ENCODE measurements at regions not wholly inside any gene's neighbourhood (a gene's known extent, or its start where the extent isn't known, plus 50 kb on each side); places are given as distances from the start of the nearest gene placed in this dataset.

- Histone ChIP-seq H3K4me1 (ENCODE audit: control insufficient read depth in 1 of 2, insufficient read depth in 2 of 2, low read length in 2 of 2) (peaks cover 8 to 15% of the 10 kb centered on the region in 2 experiments), H3K79me2 (ENCODE audit: insufficient read depth, low read length) (no peaks in the 10 kb centered on the region), H2AFZ (ENCODE audit: low read depth, low read length, poor library complexity, severe bottlenecking) (no peak overlapping the region), H3K4me3 (replicated peaks in 1 of 2; ENCODE audit: low read depth in 1 of 2, low read length in 2 of 2) (no peak overlapping the region), H3K27ac (ENCODE audit: low read depth, low read length) (no peak overlapping the region), H3K4me2 (ENCODE audit: low read length) (no peak overlapping the region), H3K9me3 (ENCODE audit: control insufficient read depth in 1 of 2, insufficient read depth in 1 of 2, low read depth in 1 of 2, low read length in 2 of 2) (peaks cover 0 to 24% of the 10 kb centered on the region in 2 experiments; a peak in 1 of 4 replicates), H4K20me1 (ENCODE audit: insufficient read depth) (no peaks in the 10 kb centered on the region), H3K36me3 (ENCODE audit: control insufficient read depth in 1 of 2, insufficient read depth in 2 of 2, low read length in 2 of 2) (no peaks in the 10 kb centered on the region), H3K9ac (ENCODE audit: low read length) (no peak overlapping the region), H3K9me2 (ENCODE audit: insufficient read depth) (no peaks in the 10 kb centered on the region), H3K27me3 (ENCODE audit: insufficient read depth, low read length) (no peaks in the 10 kb centered on the region)
- ChIA-PET RAD21 (ENCODE audit: low non-redundant PET in 1 of 2, low total read pairs in 2 of 2, uncharacterized antibody in 2 of 2, unreplicated experiment in 2 of 2) (no interaction called here), POLR2A (no interaction called here), CTCF (no interaction called here)
- DNase-seq (ENCODE audit: low read depth, low spot score) (no peak), ATAC-seq (no peak)
- BruUV-seq (replicated peaks) = no TSS peak
- TF ChIP-seq ZBTB33 (IDR thresholded peaks at IDR 0.05; ENCODE audit: extremely low read depth, insufficient replicate concordance, low read length) = no peak
- no peak for TF ChIP-seq RAD21 (IDR thresholded peaks at IDR 0.05; ENCODE audit: low read depth)
- no peak for TF ChIP-seq CBX3 (IDR thresholded peaks at IDR 0.05; ENCODE audit: low read depth)
- TF ChIP-seq EGR1 (IDR thresholded peaks at IDR 0.05; ENCODE audit: low read depth) = no peak
- no peak for TF ChIP-seq TCF7L2 (IDR thresholded peaks at IDR 0.05; ENCODE audit: borderline replicate concordance, extremely low read depth, insufficient read depth, insufficient read length)
- TF ChIP-seq JUND (IDR thresholded peaks at IDR 0.05) = no peak
- no peak for TF ChIP-seq POLR2A (IDR thresholded peaks at IDR 0.05; ENCODE audit: borderline replicate concordance, extremely low read depth, insufficient read depth, insufficient read length)
- TF ChIP-seq EZH2 (IDR thresholded peaks at IDR 0.05) = no peak
- TF ChIP-seq CTCF (IDR thresholded peaks at IDR 0.05 in 2 of 3, conservative IDR thresholded peaks at IDR 0.05 in 1 of 3; ENCODE audit: borderline replicate concordance in 1 of 3, insufficient read depth in 1 of 3, low read depth in 2 of 3, low read length in 2 of 3) = no peak
- no peak for TF ChIP-seq SRF (IDR thresholded peaks at IDR 0.05; ENCODE audit: low read depth)
- no peak for TF ChIP-seq EZH2phosphoT487 (IDR thresholded peaks at IDR 0.05; ENCODE audit: borderline replicate concordance)
- TF ChIP-seq POLR2AphosphoS5 (IDR thresholded peaks at IDR 0.05; ENCODE audit: low read depth, low read length) = no peak
- no peak for TF ChIP-seq FOSL1 (IDR thresholded peaks at IDR 0.05; ENCODE audit: low read depth)
- no peak for TF ChIP-seq REST (IDR thresholded peaks at IDR 0.05; ENCODE audit: low read depth)
- no peak for TF ChIP-seq ATF3 (IDR thresholded peaks at IDR 0.05)
- no peak for TF ChIP-seq MAX (IDR thresholded peaks at IDR 0.05)
- intact Hi-C loops (cut with micrococcal nuclease) = no loop called here
Observed at GRCh38 chr15:66937588-66937987, 127.8 kb upstream of the SMAD3 start.
